ENCODE measurements at regions not wholly inside any gene's neighbourhood (a gene's known extent, or its start where the extent isn't known, plus 50 kb on each side); places are given as distances from the start of the nearest gene placed in this dataset.

- TF ChIP-seq POLR2A (IDR thresholded peaks at IDR 0.05) (no peak), POLR2AphosphoS5 (IDR thresholded peaks at IDR 0.05) (no peak), EP300 (IDR thresholded peaks at IDR 0.05) (no peak)
- TF ChIP-seq, protein P1, sequence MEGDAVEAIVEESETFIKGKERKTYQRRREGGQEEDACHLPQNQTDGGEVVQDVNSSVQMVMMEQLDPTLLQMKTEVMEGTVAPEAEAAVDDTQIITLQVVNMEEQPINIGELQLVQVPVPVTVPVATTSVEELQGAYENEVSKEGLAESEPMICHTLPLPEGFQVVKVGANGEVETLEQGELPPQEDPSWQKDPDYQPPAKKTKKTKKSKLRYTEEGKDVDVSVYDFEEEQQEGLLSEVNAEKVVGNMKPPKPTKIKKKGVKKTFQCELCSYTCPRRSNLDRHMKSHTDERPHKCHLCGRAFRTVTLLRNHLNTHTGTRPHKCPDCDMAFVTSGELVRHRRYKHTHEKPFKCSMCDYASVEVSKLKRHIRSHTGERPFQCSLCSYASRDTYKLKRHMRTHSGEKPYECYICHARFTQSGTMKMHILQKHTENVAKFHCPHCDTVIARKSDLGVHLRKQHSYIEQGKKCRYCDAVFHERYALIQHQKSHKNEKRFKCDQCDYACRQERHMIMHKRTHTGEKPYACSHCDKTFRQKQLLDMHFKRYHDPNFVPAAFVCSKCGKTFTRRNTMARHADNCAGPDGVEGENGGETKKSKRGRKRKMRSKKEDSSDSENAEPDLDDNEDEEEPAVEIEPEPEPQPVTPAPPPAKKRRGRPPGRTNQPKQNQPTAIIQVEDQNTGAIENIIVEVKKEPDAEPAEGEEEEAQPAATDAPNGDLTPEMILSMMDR (IDR thresholded peaks at IDR 0.05): no peak
Observed at GRCh38 chr11:130785380-130786116, 130.7 kb downstream of the SNX19 start.
